HEK293 (cell line): ENCODE measurements at regions not wholly inside any gene's neighbourhood (a gene's known extent, or its start where the extent isn't known, plus 50 kb on each side); places are given as distances from the start of the nearest gene placed in this dataset.

Experiments used
- CTCF ChIP-seq: fragments of 450-650 bp; formaldehyde crosslinking; IDR thresholded peaks from 2 replicates; pipeline ENCODE4 v1.5.1; 2016; ENCODE audit warnings: missing biosample characterization, missing genetic modification characterization
- PRDM2 ChIP-seq: fragments of 450-650 bp; formaldehyde crosslinking; IDR thresholded peaks from 2 replicates; pipeline ENCODE4 v1.5.1; 2016; ENCODE audit warnings: missing biosample characterization, missing genetic modification characterization, borderline replicate concordance
- ZNF221 ChIP-seq: fragments of 450-650 bp; formaldehyde crosslinking; IDR thresholded peaks from 2 replicates; pipeline ENCODE4 v1.5.1; 2017; ENCODE audit warnings: missing biosample characterization, missing genetic modification characterization, borderline replicate concordance
- ZNF223 ChIP-seq: fragments of 450-650 bp; formaldehyde crosslinking; IDR thresholded peaks from 2 replicates; pipeline ENCODE4 v1.5.1; 2016; ENCODE audit warnings: missing biosample characterization, missing genetic modification characterization
- ZNF274 ChIP-seq, 2 experiments: fragments of 200-500 bp in 1 of 2; fragments of 450-650 bp in 1 of 2; sonication (Bioruptor generic) in 1 of 2; formaldehyde crosslinking in 1 of 2; IDR thresholded peaks; 2 replicates each; pipeline versions ENCODE4 v1.5.1 to v1.6.1; 2014 to 2016; ENCODE audit warnings: borderline replicate concordance in 1 of 2, inconsistent platforms in 1 of 2, low read length in 1 of 2, missing biosample characterization in 1 of 2, missing genetic modification characterization in 1 of 2
- ZNF341 ChIP-seq: fragments of 450-650 bp; formaldehyde crosslinking; IDR thresholded peaks from 2 replicates; pipeline ENCODE4; 2016; ENCODE audit warnings: low read depth, missing biosample characterization, missing genetic modification characterization
- ZNF707 ChIP-seq: fragments of 450-650 bp; formaldehyde crosslinking; IDR thresholded peaks from 2 replicates; pipeline ENCODE4 v1.5.1; 2016; ENCODE audit warnings: missing biosample characterization, missing genetic modification characterization
- ZSCAN18 ChIP-seq: fragments of 450-650 bp; formaldehyde crosslinking; IDR thresholded peaks from 2 replicates; pipeline ENCODE4 v1.5.1; 2016; ENCODE audit warnings: missing biosample characterization, missing genetic modification characterization
- ZSCAN23 ChIP-seq: fragments of 450-650 bp; formaldehyde crosslinking; IDR thresholded peaks from 2 replicates; pipeline ENCODE4 v1.5.1; 2016; ENCODE audit warnings: missing biosample characterization, missing genetic modification characterization
- ZSCAN30 ChIP-seq: fragments of 450-650 bp; IDR thresholded peaks from 2 replicates; pipeline ENCODE4 v1.5.1; 2018; ENCODE audit warnings: missing biosample characterization, mild to moderate bottlenecking, missing genetic modification characterization, moderate library complexity
- TF ChIP-seq, protein P1 (sequence below): fragments of 450-650 bp; formaldehyde crosslinking; conservative IDR thresholded peaks from 2 replicates; pipeline ENCODE4 v1.5.1; 2016; ENCODE audit warnings: low read depth, missing biosample characterization, missing genetic modification characterization

- no peak for TF ChIP-seq CTCF
- TF ChIP-seq ZNF707, result no peak
- TF ChIP-seq ZNF274 (IDR thresholded peaks at IDR 0.05; ENCODE audit: low read length), result no peak
- no peak for TF ChIP-seq ZNF274 (tag by site-specific recombination; IDR thresholded peaks at IDR 0.05; ENCODE audit: borderline replicate concordance)
- TF ChIP-seq, protein P1, sequence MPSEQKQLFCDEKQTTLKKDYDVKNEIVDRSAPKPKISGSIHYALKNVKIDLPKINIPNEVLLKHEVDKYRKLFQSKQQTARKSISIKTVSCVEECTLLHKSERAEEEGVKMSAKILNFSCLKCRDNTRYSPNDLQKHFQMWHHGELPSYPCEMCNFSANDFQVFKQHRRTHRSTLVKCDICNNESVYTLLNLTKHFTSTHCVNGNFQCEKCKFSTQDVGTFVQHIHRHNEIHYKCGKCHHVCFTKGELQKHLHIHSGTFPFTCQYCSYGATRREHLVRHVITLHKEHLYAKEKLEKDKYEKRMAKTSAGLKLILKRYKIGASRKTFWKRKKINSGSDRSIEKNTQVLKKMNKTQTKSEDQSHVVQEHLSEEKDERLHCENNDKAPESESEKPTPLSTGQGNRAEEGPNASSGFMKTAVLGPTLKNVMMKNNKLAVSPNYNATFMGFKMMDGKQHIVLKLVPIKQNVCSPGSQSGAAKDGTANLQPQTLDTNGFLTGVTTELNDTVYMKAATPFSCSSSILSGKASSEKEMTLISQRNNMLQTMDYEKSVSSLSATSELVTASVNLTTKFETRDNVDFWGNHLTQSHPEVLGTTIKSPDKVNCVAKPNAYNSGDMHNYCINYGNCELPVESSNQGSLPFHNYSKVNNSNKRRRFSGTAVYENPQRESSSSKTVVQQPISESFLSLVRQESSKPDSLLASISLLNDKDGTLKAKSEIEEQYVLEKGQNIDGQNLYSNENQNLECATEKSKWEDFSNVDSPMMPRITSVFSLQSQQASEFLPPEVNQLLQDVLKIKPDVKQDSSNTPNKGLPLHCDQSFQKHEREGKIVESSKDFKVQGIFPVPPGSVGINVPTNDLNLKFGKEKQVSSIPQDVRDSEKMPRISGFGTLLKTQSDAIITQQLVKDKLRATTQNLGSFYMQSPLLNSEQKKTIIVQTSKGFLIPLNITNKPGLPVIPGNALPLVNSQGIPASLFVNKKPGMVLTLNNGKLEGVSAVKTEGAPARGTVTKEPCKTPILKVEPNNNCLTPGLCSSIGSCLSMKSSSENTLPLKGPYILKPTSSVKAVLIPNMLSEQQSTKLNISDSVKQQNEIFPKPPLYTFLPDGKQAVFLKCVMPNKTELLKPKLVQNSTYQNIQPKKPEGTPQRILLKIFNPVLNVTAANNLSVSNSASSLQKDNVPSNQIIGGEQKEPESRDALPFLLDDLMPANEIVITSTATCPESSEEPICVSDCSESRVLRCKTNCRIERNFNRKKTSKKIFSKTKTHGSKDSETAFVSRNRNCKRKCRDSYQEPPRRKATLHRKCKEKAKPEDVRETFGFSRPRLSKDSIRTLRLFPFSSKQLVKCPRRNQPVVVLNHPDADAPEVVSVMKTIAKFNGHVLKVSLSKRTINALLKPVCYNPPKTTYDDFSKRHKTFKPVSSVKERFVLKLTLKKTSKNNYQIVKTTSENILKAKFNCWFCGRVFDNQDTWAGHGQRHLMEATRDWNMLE (tag by site-specific recombination), result no peak
- no peak for TF ChIP-seq ZNF223 (tag by site-specific recombination)
- no peak for TF ChIP-seq ZNF341 (tag by site-specific recombination)
- TF ChIP-seq ZNF221 (tag by site-specific recombination), result no peak
- no peak for TF ChIP-seq ZSCAN23
- no peak for TF ChIP-seq ZSCAN30 (tag by site-specific recombination)
- TF ChIP-seq PRDM2 (tag by site-specific recombination), result no peak
- TF ChIP-seq ZSCAN18 (tag by site-specific recombination), result no peak
These were observed 84.3 kb upstream of the FSHR start for GRCh38 chr2:49238604-49238960.
